GM12878 (cell line): ENCODE measurements at regions not wholly inside any gene's neighbourhood (a gene's known extent, or its start where the extent isn't known, plus 50 kb on each side); places are given as distances from the start of the nearest gene placed in this dataset.
A peak's percentile ranks its signal among the peaks of the same experiment; 100 is the strongest.

Experiments
- ATAC-seq: fragments of 200-7000 bp; cut with Tn5 transposase; 3 replicates; pipeline ENCODE4 v1.9.1; 2020; ENCODE audit warnings: mild to moderate bottlenecking, moderate library complexity
- BruUV-seq: library from RNA; stranded (reverse); fragments of 400-500 nt; replicated peaks from 2 replicates; lab custom pipeline; 2021; lab: Mats Ljungman, UMichigan
- CTCF ChIA-PET: fragments of 300-600 bp; sonication (Branson Sonifier 250); formaldehyde crosslinking; extraction: SDS; loops from one replicate; lab custom pipeline; 2021; ENCODE audit warnings: inconsistent platforms; lab: Yijun Ruan, JAX
- POLR2A ChIA-PET: fragments of 350-600 bp; formaldehyde crosslinking; extraction: SDS; loops from one replicate; lab custom pipeline; 2021; ENCODE audit warnings: inconsistent platforms; lab: Charles Lee
- RAD21 ChIA-PET: fragments of 300-600 bp; sonication (Branson Sonifier 250); formaldehyde crosslinking; loops from one replicate; lab custom pipeline; 2023; ENCODE audit warnings: antibody characterized with exemption; ENCODE audit not compliant: unreplicated experiment; lab: Charles Lee
- SMC1A ChIA-PET: fragments of 300-600 bp; sonication (Branson Sonifier 250); formaldehyde crosslinking; loops from one replicate; lab custom pipeline; 2023; ENCODE audit not compliant: unreplicated experiment, uncharacterized antibody; lab: Charles Lee
- DNase-seq: peaks from one replicate; pipeline ENCODE4 v3.0.0-alpha.2; 2011; ENCODE audit warnings: low read depth, low spot score
- FAIRE-seq: peaks from 3 replicates; lab custom pipeline; 2011; peaks lifted over from hg19 to GRCh38; lab: Jason Lieb, UNC
- H2AFZ ChIP-seq: 2 replicates; pipeline ENCODE4 v1.6.0; 2011; ENCODE audit warnings: low read depth, low read length, control low read depth; ENCODE audit not compliant: control insufficient read depth
- H3K27ac ChIP-seq: 2 replicates; pipeline ENCODE4 v1.5.1; 2011; ENCODE audit warnings: control low read depth; ENCODE audit not compliant: control insufficient read depth, insufficient read depth
- H3K27me3 ChIP-seq, 2 experiments: replicated peaks in 1 of 2; 2 replicates each; pipeline versions ENCODE4 v1.6.0 to v1.6.1; 2011; ENCODE audit warnings: low read length in 1 of 2; ENCODE audit not compliant: control insufficient read depth in 2 of 2, insufficient read depth in 2 of 2
- H3K36me3 ChIP-seq, 2 experiments: 2 replicates each; pipeline ENCODE4 v1.5.1; 2011; ENCODE audit warnings: low read length in 1 of 2; ENCODE audit not compliant: control insufficient read depth in 2 of 2, insufficient read depth in 2 of 2
- H3K4me1 ChIP-seq: 2 replicates; pipeline ENCODE4 v1.6.1; 2011; ENCODE audit warnings: mild to moderate bottlenecking, low read length, moderate library complexity, mixed read lengths; ENCODE audit not compliant: control insufficient read depth, insufficient read depth
- H3K4me2 ChIP-seq: 2 replicates; pipeline ENCODE4 v1.6.0; 2011; ENCODE audit warnings: control low read depth; ENCODE audit not compliant: control insufficient read depth, insufficient read depth
- H3K4me3 ChIP-seq: fragments of 200-600 bp; sonication (generic); 2 replicates; pipeline ENCODE4 v1.5.1; 2016
- H3K79me2 ChIP-seq: 2 replicates; pipeline ENCODE4 v1.6.0; 2011; ENCODE audit warnings: low read length; ENCODE audit not compliant: control insufficient read depth, insufficient read depth
- H3K9ac ChIP-seq: 2 replicates; pipeline ENCODE4 v1.8.0; 2011; ENCODE audit warnings: low read length, control low read depth, mixed read lengths; ENCODE audit not compliant: control insufficient read depth, insufficient read depth
- H3K9me3 ChIP-seq: replicated peaks from 3 replicates; pipeline ENCODE4 v1.5.1; 2011; ENCODE audit warnings: mild to moderate bottlenecking, low read length; ENCODE audit not compliant: control insufficient read depth, insufficient read depth
- H4K20me1 ChIP-seq: 2 replicates; pipeline ENCODE4 v1.6.0; 2011; ENCODE audit not compliant: control insufficient read depth, insufficient read depth
- CEBPZ ChIP-seq: fragments of 150-350 bp; IDR thresholded peaks from 2 replicates; pipeline ENCODE4 v1.6.1; 2016; ENCODE audit warnings: low read depth, low read length
- CHD4 ChIP-seq: fragments of 200-600 bp; sonication (generic); IDR thresholded peaks from 2 replicates; pipeline ENCODE4 v1.6.1; 2016; ENCODE audit warnings: mild to moderate bottlenecking
- GATAD2B ChIP-seq: fragments of 450-650 bp; conservative IDR thresholded peaks from 2 replicates; pipeline ENCODE4 v1.6.1; 2017; ENCODE audit warnings: low read depth, mild to moderate bottlenecking, moderate library complexity
- MEF2B ChIP-seq: fragments of 450-650 bp; IDR thresholded peaks from 2 replicates; pipeline ENCODE4 v1.6.1; 2018; ENCODE audit warnings: mild to moderate bottlenecking, moderate library complexity; ENCODE audit not compliant: partially characterized antibody, poor library complexity, severe bottlenecking
- NR2C2 ChIP-seq: IDR thresholded peaks from 2 replicates; pipeline ENCODE4 v1.6.1; 2011; ENCODE audit warnings: borderline replicate concordance, low read depth; ENCODE audit not compliant: control insufficient read depth, insufficient read length
- NR2F1 ChIP-seq: fragments of 450-650 bp; conservative IDR thresholded peaks from 2 replicates; pipeline ENCODE4 v1.6.1; 2017; ENCODE audit warnings: mild to moderate bottlenecking
- USF1 ChIP-seq: IDR thresholded peaks from 2 replicates; pipeline ENCODE4 v1.6.1; 2011; ENCODE audit warnings: borderline replicate concordance, low read depth, mild to moderate bottlenecking, moderate library complexity, mixed read lengths, low read length; ENCODE audit not compliant: insufficient read depth; ENCODE audit errors: extremely low read length
- WRNIP1 ChIP-seq: IDR thresholded peaks from 2 replicates; pipeline ENCODE4 v1.6.1; 2011; ENCODE audit warnings: low read depth, low read length, improper control_type of control experiment, borderline replicate concordance
- YY1 ChIP-seq: IDR thresholded peaks from 2 replicates; pipeline ENCODE4 v1.6.1; 2011; ENCODE audit warnings: low read depth, mild to moderate bottlenecking, low read length
- WGBS: methylation state at CpG from one replicate; pipeline ENCODE4 v1.1.6; 2016; ENCODE audit warnings: low lambda C conversion rate; ENCODE audit not compliant: insufficient replicate concordance, insufficient coverage; ENCODE audit errors: missing lambda C conversion rate; 5-methylcytosine and 5-hydroxymethylcytosine counted together
- in situ Hi-C: fragments of 300-500 bp; cut with MboI; formaldehyde crosslinking; loops from 9 replicates; pipeline ENCODE4 v1.14.3; 2018; ENCODE audit warnings: mixed read lengths
- intact Hi-C: fragments of 100-400 bp; cut with micrococcal nuclease; formaldehyde crosslinking; loops from one replicate; pipeline ENCODE4 v1.14.2; 2022; ENCODE audit not compliant: unreplicated experiment

GRCh38 chr2:139992078-139992477 is 1211.9 kb upstream of the NXPH2 start:
- Histone ChIP-seq H3K9ac (no peak overlapping the region), H3K36me3 (no peaks in the 10 kb centered on the region), H3K4me2 (no peak overlapping the region), H3K79me2 (no peaks in the 10 kb centered on the region), H3K27ac (no peak overlapping the region), H3K27me3 (no peaks in the 10 kb centered on the region), H2AFZ (no peak overlapping the region), H4K20me1 (no peaks in the 10 kb centered on the region), H3K4me3 (no peak overlapping the region), H3K9me3 (no peaks in the 10 kb centered on the region), H3K4me1 (no peaks in the 10 kb centered on the region)
- FAIRE-seq, result no peak
- ChIA-PET RAD21 (no interaction called here), POLR2A (no interaction called here), CTCF (interaction anchor here (0.9 kb wide), 1 partner anchor 13 kb away, joined by 4 read pairs; no protein-coding TSS in a partner anchor), SMC1A (no interaction called here)
- no peak for DNase-seq
- intact Hi-C loops, result no loop called here
- TF ChIP-seq NR2F1, result no peak
- no peak for TF ChIP-seq CHD4
- no peak for TF ChIP-seq USF1
- TF ChIP-seq NR2C2, result no peak
- no peak for TF ChIP-seq MEF2B
- TF ChIP-seq CEBPZ, result no peak
- TF ChIP-seq WRNIP1, result no peak
- no peak for TF ChIP-seq GATAD2B
- TF ChIP-seq YY1, result no peak
- no TSS peak for BruUV-seq
- in situ Hi-C loops, result no loop called here
- peak; percentile 57 for ATAC-seq
- WGBS, result 37% methylated on average over 6 of the region's 6 CpGs
